ENCODE measurements at regions not wholly inside any gene's neighbourhood (a gene's known extent, or its start where the extent isn't known, plus 50 kb on each side); places are given as distances from the start of the nearest gene placed in this dataset.

DNA sequence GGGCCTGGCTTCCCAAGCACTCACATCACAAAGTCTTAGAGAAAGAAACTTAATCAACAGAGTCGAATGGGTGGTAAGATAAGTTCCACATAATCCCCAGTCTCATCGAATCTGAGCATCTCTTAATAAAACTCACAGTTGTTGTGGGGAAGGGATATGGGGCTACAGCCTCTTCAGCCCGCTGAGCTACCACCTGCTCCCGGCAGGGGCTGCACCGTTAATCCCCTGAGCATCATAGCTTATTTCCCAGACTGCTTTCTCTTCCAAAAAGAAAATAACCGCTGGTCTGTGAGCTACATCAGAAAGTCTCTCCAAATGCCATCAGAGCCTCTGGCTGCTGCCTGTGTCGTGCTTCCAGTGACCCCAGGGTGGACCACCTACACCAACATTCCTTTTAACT, 139.4 kb upstream of the CELF4 start:
- no peak for TF ChIP-seq POLR2AphosphoS5 (IDR thresholded peaks at IDR 0.05; ENCODE audit: low read depth, low read length)
- TF ChIP-seq SIN3A (IDR thresholded peaks at IDR 0.05; ENCODE audit: borderline replicate concordance, insufficient read depth, low read length) = no peak
- TF ChIP-seq, protein P1, sequence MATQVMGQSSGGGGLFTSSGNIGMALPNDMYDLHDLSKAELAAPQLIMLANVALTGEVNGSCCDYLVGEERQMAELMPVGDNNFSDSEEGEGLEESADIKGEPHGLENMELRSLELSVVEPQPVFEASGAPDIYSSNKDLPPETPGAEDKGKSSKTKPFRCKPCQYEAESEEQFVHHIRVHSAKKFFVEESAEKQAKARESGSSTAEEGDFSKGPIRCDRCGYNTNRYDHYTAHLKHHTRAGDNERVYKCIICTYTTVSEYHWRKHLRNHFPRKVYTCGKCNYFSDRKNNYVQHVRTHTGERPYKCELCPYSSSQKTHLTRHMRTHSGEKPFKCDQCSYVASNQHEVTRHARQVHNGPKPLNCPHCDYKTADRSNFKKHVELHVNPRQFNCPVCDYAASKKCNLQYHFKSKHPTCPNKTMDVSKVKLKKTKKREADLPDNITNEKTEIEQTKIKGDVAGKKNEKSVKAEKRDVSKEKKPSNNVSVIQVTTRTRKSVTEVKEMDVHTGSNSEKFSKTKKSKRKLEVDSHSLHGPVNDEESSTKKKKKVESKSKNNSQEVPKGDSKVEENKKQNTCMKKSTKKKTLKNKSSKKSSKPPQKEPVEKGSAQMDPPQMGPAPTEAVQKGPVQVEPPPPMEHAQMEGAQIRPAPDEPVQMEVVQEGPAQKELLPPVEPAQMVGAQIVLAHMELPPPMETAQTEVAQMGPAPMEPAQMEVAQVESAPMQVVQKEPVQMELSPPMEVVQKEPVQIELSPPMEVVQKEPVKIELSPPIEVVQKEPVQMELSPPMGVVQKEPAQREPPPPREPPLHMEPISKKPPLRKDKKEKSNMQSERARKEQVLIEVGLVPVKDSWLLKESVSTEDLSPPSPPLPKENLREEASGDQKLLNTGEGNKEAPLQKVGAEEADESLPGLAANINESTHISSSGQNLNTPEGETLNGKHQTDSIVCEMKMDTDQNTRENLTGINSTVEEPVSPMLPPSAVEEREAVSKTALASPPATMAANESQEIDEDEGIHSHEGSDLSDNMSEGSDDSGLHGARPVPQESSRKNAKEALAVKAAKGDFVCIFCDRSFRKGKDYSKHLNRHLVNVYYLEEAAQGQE (IDR thresholded peaks at IDR 0.05; ENCODE audit: insufficient read depth in 1 of 2, low read depth in 2 of 2, low read length in 2 of 2) = no peak
- no peak for TF ChIP-seq FOXP2 (optimal IDR thresholded peaks at IDR 0.05; ENCODE audit: borderline replicate concordance, extremely low read depth, extremely low read length, insufficient read depth)
- TF ChIP-seq TAF1 (IDR thresholded peaks at IDR 0.05; ENCODE audit: borderline replicate concordance, insufficient read depth, low read length) = no peak

All from PFSK-1 (cell line).